ENCODE measurements at regions not wholly inside any gene's neighbourhood (a gene's known extent, or its start where the extent isn't known, plus 50 kb on each side); places are given as distances from the start of the nearest gene placed in this dataset.

DNA sequence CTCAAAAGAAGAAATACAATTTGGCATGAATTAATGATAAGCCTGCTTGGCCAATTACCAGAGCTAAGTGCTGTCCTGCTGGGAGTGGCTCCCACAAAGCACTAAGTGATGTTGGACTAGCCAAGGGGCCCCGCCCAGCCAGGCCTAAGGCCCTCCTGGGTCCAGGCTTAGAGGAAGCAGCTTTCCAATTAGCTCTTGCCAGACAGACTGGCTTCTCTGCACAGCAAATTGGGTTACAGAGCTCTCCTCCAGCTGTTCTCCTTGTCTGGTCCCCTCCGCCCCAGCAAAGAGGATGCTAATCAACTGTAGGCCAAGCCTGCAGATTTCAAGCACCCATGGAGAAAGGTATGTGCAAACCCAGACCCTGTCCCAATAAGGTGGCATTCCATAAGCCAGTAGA is 151.9 kb downstream of the DMRTA2 start:
- Histone ChIP-seq H3K27me3 (ENCODE audit: control insufficient read depth, insufficient read depth, low read length) (peaks cover 16% of the 10 kb centered on the region; the same call in 1 of the 2 replicates), H3K9me3 (ENCODE audit: control insufficient read depth, insufficient read depth, low read depth, low read length) (no peaks in the 10 kb centered on the region), H3K4me3 (ENCODE audit: low read depth, low read length) (no peak overlapping the region), H3K36me3 (ENCODE audit: control insufficient read depth, insufficient read depth, low read length) (no peaks in the 10 kb centered on the region), H3K4me1 (ENCODE audit: control insufficient read depth, insufficient read depth, low read length) (peaks cover 11% of the 10 kb centered on the region), H3K9ac (ENCODE audit: low read length) (no peak overlapping the region), H3K27ac (ENCODE audit: low read depth, low read length) (no peak overlapping the region)

DNA sequence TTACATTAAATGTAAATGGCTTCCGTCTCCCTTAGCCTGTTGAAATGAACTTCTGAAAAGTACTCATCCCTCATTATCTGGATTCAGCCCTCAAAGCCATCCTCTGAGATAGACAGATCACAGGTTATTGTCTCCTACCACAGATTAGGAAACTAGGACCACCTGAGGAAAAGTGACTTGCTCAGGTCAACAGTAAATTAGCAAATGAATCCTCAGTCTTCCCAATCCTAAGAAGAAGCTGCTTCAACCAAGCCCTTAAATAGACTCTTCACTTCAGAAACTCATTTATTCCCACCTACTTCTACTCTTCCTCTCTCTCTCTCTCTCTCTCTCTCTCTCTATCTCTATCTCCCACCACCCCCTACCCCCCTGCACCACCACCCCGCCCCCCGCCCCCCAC is 152.3 kb downstream of the DMRTA2 start:
- Histone ChIP-seq H3K27ac (ENCODE audit: low read depth, low read length) (no peak overlapping the region), H3K4me1 (ENCODE audit: control insufficient read depth, insufficient read depth, low read length) (peaks cover 7% of the 10 kb centered on the region), H3K27me3 (ENCODE audit: control insufficient read depth, insufficient read depth, low read length) (peaks cover 18% of the 10 kb centered on the region; the same call in 1 of the 2 replicates), H3K9ac (ENCODE audit: low read length) (no peak overlapping the region), H3K4me3 (ENCODE audit: low read depth, low read length) (no peak overlapping the region), H3K9me3 (ENCODE audit: control insufficient read depth, insufficient read depth, low read depth, low read length) (no peaks in the 10 kb centered on the region), H3K36me3 (ENCODE audit: control insufficient read depth, insufficient read depth, low read length) (no peaks in the 10 kb centered on the region)

- Histone ChIP-seq H3K36me3 (ENCODE audit: control insufficient read depth, insufficient read depth, low read length) (no peaks in the 10 kb centered on the region), H3K4me3 (ENCODE audit: low read depth, low read length) (no peak overlapping the region), H3K4me1 (ENCODE audit: control insufficient read depth, insufficient read depth, low read length) (no peaks in the 10 kb centered on the region), H3K9ac (ENCODE audit: low read length) (no peak overlapping the region), H3K9me3 (ENCODE audit: control insufficient read depth, insufficient read depth, low read depth, low read length) (no peaks in the 10 kb centered on the region), H3K27me3 (ENCODE audit: control insufficient read depth, insufficient read depth, low read length) (peaks cover 22% of the 10 kb centered on the region; the same call in 1 of the 2 replicates), H3K27ac (ENCODE audit: low read depth, low read length) (no peak overlapping the region)
Observed at GRCh38 chr1:50268049-50268448, 155.2 kb downstream of the DMRTA2 start.

DNA sequence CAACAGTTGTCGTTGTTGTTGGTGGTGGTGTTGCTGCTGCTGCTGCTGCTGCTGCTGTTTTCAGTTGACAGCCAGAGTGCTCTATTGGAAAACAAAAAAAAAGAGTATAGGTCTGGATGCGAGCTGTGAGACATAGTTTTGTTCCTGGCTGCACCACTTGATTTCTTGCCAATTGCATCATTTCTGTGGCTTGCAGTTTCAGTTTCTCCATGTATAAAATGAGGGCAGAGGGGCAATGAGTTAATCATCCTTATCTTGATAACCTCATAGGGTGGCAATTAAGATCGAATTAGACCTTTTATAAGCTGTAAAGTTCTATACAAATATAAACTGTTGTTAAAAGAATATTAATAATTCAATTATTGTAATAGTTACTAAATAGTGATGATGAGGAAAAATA is 156.7 kb downstream of the DMRTA2 start:
- Histone ChIP-seq H3K27me3 (ENCODE audit: control insufficient read depth, insufficient read depth, low read length) (peaks cover 29% of the 10 kb centered on the region), H3K9ac (ENCODE audit: low read length) (no peak overlapping the region), H3K36me3 (ENCODE audit: control insufficient read depth, insufficient read depth, low read length) (no peaks in the 10 kb centered on the region), H3K4me1 (ENCODE audit: control insufficient read depth, insufficient read depth, low read length) (no peaks in the 10 kb centered on the region), H3K4me3 (ENCODE audit: low read depth, low read length) (no peak overlapping the region), H3K9me3 (ENCODE audit: control insufficient read depth, insufficient read depth, low read depth, low read length) (no peaks in the 10 kb centered on the region), H3K27ac (ENCODE audit: low read depth, low read length) (no peak overlapping the region)

DNA sequence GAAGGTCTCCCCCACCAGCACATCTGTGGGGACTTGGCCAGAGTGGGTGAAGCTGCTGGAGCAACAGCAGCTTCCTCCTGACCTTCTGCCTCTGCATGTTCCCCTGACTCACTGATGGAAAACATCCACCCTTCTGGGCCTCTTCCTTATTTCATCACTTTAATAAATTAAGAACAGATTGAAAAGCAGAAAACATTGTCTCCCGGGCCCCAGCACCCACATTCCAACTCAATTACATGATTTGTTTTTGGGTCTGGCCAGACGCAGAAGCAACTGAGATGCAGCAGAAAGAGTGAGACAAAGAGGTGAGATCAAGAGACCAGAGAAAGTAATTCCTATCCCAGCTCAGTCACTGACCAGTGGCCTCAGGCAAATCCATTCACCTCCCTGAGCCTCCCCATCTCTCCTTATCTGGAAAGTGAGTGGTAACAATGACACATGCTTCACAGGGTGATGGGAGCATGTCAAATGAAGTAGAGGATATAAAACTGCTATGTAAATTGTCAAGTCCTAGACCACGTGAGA is 157.1 kb downstream of the ELAVL4 start:
- Histone ChIP-seq H3K36me3 (ENCODE audit: control insufficient read depth, insufficient read depth, low read length) (no peaks in the 10 kb centered on the region), H3K9me3 (ENCODE audit: control insufficient read depth, insufficient read depth, low read depth, low read length) (no peaks in the 10 kb centered on the region), H3K4me3 (ENCODE audit: low read depth, low read length) (no peak overlapping the region), H3K27ac (ENCODE audit: low read depth, low read length) (no peak overlapping the region), H3K9ac (ENCODE audit: low read length) (no peak overlapping the region), H3K27me3 (ENCODE audit: control insufficient read depth, insufficient read depth, low read length) (peaks cover 30% of the 10 kb centered on the region), H3K4me1 (ENCODE audit: control insufficient read depth, insufficient read depth, low read length) (no peaks in the 10 kb centered on the region)

GRCh38 chr1:50264590-50264989 is 155.9 kb downstream of the ELAVL4 start:
- no peaks in the 10 kb centered on the region for H3K9me3 ChIP-seq (ENCODE audit: control insufficient read depth, insufficient read depth, low read depth, low read length)
- H3K27me3 ChIP-seq (ENCODE audit: control insufficient read depth, insufficient read depth, low read length): peaks cover 38% of the 10 kb centered on the region
- H3K4me3 ChIP-seq (ENCODE audit: low read depth, low read length): no peak overlapping the region
- no peak overlapping the region for H3K27ac ChIP-seq (ENCODE audit: low read depth, low read length)
- no peak overlapping the region for H3K9ac ChIP-seq (ENCODE audit: low read length)
- no peaks in the 10 kb centered on the region for H3K4me1 ChIP-seq (ENCODE audit: control insufficient read depth, insufficient read depth, low read length)
- no peaks in the 10 kb centered on the region for H3K36me3 ChIP-seq (ENCODE audit: control insufficient read depth, insufficient read depth, low read length)

- no peaks in the 10 kb centered on the region for H3K4me1 ChIP-seq (ENCODE audit: control insufficient read depth, insufficient read depth, low read length)
- no peak overlapping the region for H3K4me3 ChIP-seq (ENCODE audit: low read depth, low read length)
- H3K9me3 ChIP-seq (ENCODE audit: control insufficient read depth, insufficient read depth, low read depth, low read length): no peaks in the 10 kb centered on the region
- no peaks in the 10 kb centered on the region for H3K36me3 ChIP-seq (ENCODE audit: control insufficient read depth, insufficient read depth, low read length)
- no peak overlapping the region for H3K27ac ChIP-seq (ENCODE audit: low read depth, low read length)
- H3K27me3 ChIP-seq (ENCODE audit: control insufficient read depth, insufficient read depth, low read length): peaks cover 31% of the 10 kb centered on the region
- H3K9ac ChIP-seq (ENCODE audit: low read length): no peak overlapping the region
Observed at GRCh38 chr1:50262436-50262835, 153.7 kb downstream of the ELAVL4 start.

GRCh38 chr1:50261951-50262350 is 153.2 kb downstream of the ELAVL4 start:
- H3K27ac ChIP-seq (ENCODE audit: low read depth, low read length): no peak overlapping the region
- no peaks in the 10 kb centered on the region for H3K4me1 ChIP-seq (ENCODE audit: control insufficient read depth, insufficient read depth, low read length)
- H3K9ac ChIP-seq (ENCODE audit: low read length): no peak overlapping the region
- H3K36me3 ChIP-seq (ENCODE audit: control insufficient read depth, insufficient read depth, low read length): no peaks in the 10 kb centered on the region
- H3K27me3 ChIP-seq (ENCODE audit: control insufficient read depth, insufficient read depth, low read length): peaks cover 26% of the 10 kb centered on the region
- no peaks in the 10 kb centered on the region for H3K9me3 ChIP-seq (ENCODE audit: control insufficient read depth, insufficient read depth, low read depth, low read length)
- no peak overlapping the region for H3K4me3 ChIP-seq (ENCODE audit: low read depth, low read length)

DNA sequence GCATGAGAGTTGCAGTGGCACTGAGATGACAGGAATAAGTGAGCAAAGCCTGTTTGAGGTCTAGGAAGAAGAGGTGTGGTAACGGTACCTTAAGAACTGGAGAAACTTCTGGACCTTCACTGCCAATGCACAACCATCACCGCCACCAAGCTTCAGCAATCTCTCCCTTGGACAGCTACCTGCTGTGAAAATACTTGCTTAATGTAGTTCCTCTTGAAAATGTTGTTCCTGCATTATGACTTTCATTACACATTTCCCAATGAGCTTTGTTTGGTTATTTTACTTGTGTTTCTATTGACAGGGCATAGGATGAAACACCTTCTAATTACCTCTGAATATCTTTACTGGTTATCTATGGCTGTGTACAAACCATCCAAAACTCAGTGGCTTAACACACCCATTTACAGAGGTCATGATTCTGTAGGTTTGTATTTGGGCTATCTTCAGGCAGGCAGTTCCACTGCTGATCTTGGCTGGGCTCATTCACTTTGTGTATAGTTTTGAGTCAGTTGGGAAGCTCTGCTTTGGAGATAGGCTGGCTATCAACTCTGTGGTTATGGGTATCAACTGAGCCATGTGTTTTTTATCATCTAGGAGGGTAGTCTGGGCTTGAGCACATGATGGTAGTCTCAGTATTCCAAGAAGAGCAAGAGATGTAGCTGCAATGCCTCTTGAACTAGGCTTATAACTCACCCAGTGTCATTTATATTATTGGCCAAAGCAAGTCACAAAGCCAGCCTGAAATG is 149.4 kb downstream of the ELAVL4 start:
- H3K4me3 ChIP-seq (ENCODE audit: low read depth, low read length): no peak overlapping the region
- H3K36me3 ChIP-seq (ENCODE audit: control insufficient read depth, insufficient read depth, low read length): no peaks in the 10 kb centered on the region
- H3K9ac ChIP-seq (ENCODE audit: low read length): no peak overlapping the region
- no peak overlapping the region for H3K27ac ChIP-seq (ENCODE audit: low read depth, low read length)
- H3K4me1 ChIP-seq (ENCODE audit: control insufficient read depth, insufficient read depth, low read length): no peaks in the 10 kb centered on the region
- H3K9me3 ChIP-seq (ENCODE audit: control insufficient read depth, insufficient read depth, low read depth, low read length): no peaks in the 10 kb centered on the region
- peaks cover 49% of the 10 kb centered on the region for H3K27me3 ChIP-seq (ENCODE audit: control insufficient read depth, insufficient read depth, low read length)

DNA sequence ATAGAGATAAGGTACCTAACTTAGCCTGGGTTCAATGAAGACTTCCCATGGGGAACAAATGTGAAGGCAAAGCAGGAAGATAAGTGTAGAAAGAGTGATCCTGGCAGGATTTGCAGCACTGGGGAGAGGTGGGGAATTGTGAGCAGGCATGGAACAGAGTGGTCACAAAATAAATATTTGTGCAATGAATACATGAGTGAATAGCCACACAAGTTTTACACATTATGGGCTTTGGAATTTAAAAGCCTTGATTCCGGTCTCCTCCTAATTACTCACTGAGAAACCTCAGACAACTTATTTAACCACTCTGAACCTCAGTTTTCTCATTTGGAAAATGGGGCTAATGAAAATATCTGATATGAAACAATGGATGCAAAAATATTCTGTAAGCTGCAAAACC is 148.3 kb downstream of the ELAVL4 start:
- Histone ChIP-seq H3K27ac (ENCODE audit: low read depth, low read length) (no peak overlapping the region), H3K9ac (ENCODE audit: low read length) (no peak overlapping the region)

More for the DNA sequence above, 148.3 kb downstream of the ELAVL4 start:
- no peaks in the 10 kb centered on the region for H3K36me3 ChIP-seq (ENCODE audit: control insufficient read depth, insufficient read depth, low read length)
- 0 out of 2 replicates have a peak, but pooled peaks cover 2% of the 10 kb centered on the region for H3K4me1 ChIP-seq (ENCODE audit: control insufficient read depth, insufficient read depth, low read length)
- H3K27me3 ChIP-seq (ENCODE audit: control insufficient read depth, insufficient read depth, low read length): peaks cover 55% of the 10 kb centered on the region
- no peak overlapping the region for H3K4me3 ChIP-seq (ENCODE audit: low read depth, low read length)
- H3K9me3 ChIP-seq (ENCODE audit: control insufficient read depth, insufficient read depth, low read depth, low read length): no peaks in the 10 kb centered on the region

All from HUES6 (cell line).